ENCODE measurements at regions not wholly inside any gene's neighbourhood (a gene's known extent, or its start where the extent isn't known, plus 50 kb on each side); places are given as distances from the start of the nearest gene placed in this dataset.

- no peak for TF ChIP-seq POLR2A (IDR thresholded peaks at IDR 0.05; ENCODE audit: low read depth, low read length)
- no peak for TF ChIP-seq POLR2AphosphoS5 (IDR thresholded peaks at IDR 0.05; ENCODE audit: low read depth, low read length)
These were observed 261.8 kb downstream of the GATA3 start for GRCh38 chr10:8316284-8316683.
